Liver (tissue), 7 donors: ENCODE measurements at regions not wholly inside any gene's neighbourhood (a gene's known extent, or its start where the extent isn't known, plus 50 kb on each side); places are given as distances from the start of the nearest gene placed in this dataset.

Experiments
- DNase-seq: peaks from one replicate; pipeline ENCODE4 v3.0.0-alpha.2; 2017; ENCODE audit warnings: low spot score
- H3K27ac ChIP-seq, 2 donors: one replicate each; pipeline ENCODE4 v1.7.0; 2013; ENCODE audit warnings: inconsistent platforms in 2 of 2, low read length in 2 of 2, control low read depth in 1 of 2, low read depth in 1 of 2, mild to moderate bottlenecking in 1 of 2
- H3K27me3 ChIP-seq, 4 donors: one replicate each; pipeline versions ENCODE4 v1.6.1 to v1.7.0; 2013; ENCODE audit warnings: low read length in 3 of 4, inconsistent platforms in 1 of 4, mild to moderate bottlenecking in 1 of 4, moderate library complexity in 1 of 4; ENCODE audit not compliant: control insufficient read depth in 4 of 4, insufficient read depth in 4 of 4
- H3K36me3 ChIP-seq, 4 donors: one replicate each; pipeline versions ENCODE4 v1.6.1 to v1.7.0; 2013; ENCODE audit warnings: low read length in 3 of 4, mild to moderate bottlenecking in 3 of 4, low read depth in 1 of 4, moderate library complexity in 1 of 4; ENCODE audit not compliant: control insufficient read depth in 4 of 4, insufficient read depth in 3 of 4
- H3K4me1 ChIP-seq, 4 donors: one replicate each; pipeline versions ENCODE4 v1.6.1 to v1.7.0; 2013; ENCODE audit warnings: low read length in 3 of 4, mild to moderate bottlenecking in 3 of 4, moderate library complexity in 1 of 4; ENCODE audit not compliant: control insufficient read depth in 4 of 4, insufficient read depth in 4 of 4
- H3K4me3 ChIP-seq, 3 donors: one replicate each; pipeline versions ENCODE4 v1.6.1 to v1.7.0; 2013; ENCODE audit warnings: low read length in 3 of 3, control low read depth in 1 of 3, low read depth in 1 of 3, mild to moderate bottlenecking in 1 of 3
- H3K9ac ChIP-seq, 2 donors: one replicate each; pipeline ENCODE4 v1.7.0; 2013; ENCODE audit warnings: low read length in 2 of 2, mild to moderate bottlenecking in 2 of 2, moderate library complexity in 2 of 2, control low read depth in 1 of 2, low read depth in 1 of 2
- H3K9me3 ChIP-seq, 4 donors: one replicate each; pipeline versions ENCODE4 v1.6.1 to v1.7.0; 2013; ENCODE audit warnings: low read length in 3 of 4; ENCODE audit not compliant: control insufficient read depth in 4 of 4
- ATF3 ChIP-seq: IDR thresholded peaks from 2 replicates; pipeline ENCODE4 v1.6.1; 2016; ENCODE audit warnings: antibody characterized with exemption
- EGR1 ChIP-seq, 2 donors: IDR thresholded peaks; 2 replicates each; pipeline ENCODE4 v1.6.1; 2016 to 2018; ENCODE audit warnings: antibody characterized with exemption in 2 of 2, low read depth in 2 of 2
- FOXA1 ChIP-seq: IDR thresholded peaks from 2 replicates; pipeline ENCODE4 v1.6.1; 2016; ENCODE audit warnings: antibody characterized with exemption
- FOXA2 ChIP-seq: IDR thresholded peaks from 2 replicates; pipeline ENCODE4 v1.6.1; 2016; ENCODE audit warnings: antibody characterized with exemption
- GABPA ChIP-seq, 2 donors: IDR thresholded peaks in 1 of 2; conservative IDR thresholded peaks in 1 of 2; 2 replicates each; pipeline ENCODE4 v1.6.1; 2016; ENCODE audit warnings: antibody characterized with exemption in 2 of 2, mild to moderate bottlenecking in 1 of 2, moderate library complexity in 1 of 2
- HNF4A ChIP-seq, 2 donors: conservative IDR thresholded peaks; 2 replicates each; pipeline ENCODE4 v1.6.1; 2016; ENCODE audit warnings: antibody characterized with exemption in 2 of 2, mild to moderate bottlenecking in 2 of 2
- HNF4G ChIP-seq: IDR thresholded peaks from 2 replicates; pipeline ENCODE4 v1.6.1; 2016; ENCODE audit warnings: antibody characterized with exemption
- MAX ChIP-seq: IDR thresholded peaks from 2 replicates; pipeline ENCODE4 v1.6.1; 2016; ENCODE audit warnings: antibody characterized with exemption
- NR2F2 ChIP-seq: IDR thresholded peaks from 2 replicates; pipeline ENCODE4 v1.6.1; 2016; ENCODE audit warnings: antibody characterized with exemption
- RAD21 ChIP-seq, 2 donors: IDR thresholded peaks; 2 replicates each; pipeline ENCODE4 v1.6.1; 2016; ENCODE audit warnings: antibody characterized with exemption in 2 of 2, mild to moderate bottlenecking in 2 of 2
- REST ChIP-seq: IDR thresholded peaks from 2 replicates; pipeline ENCODE4 v1.6.1; 2016; ENCODE audit warnings: antibody characterized with exemption, mild to moderate bottlenecking
- RXRA ChIP-seq, 2 donors: IDR thresholded peaks; 2 replicates each; pipeline ENCODE4 v1.6.1; 2017 to 2018; ENCODE audit warnings: antibody characterized with exemption in 2 of 2, mild to moderate bottlenecking in 1 of 2
- SP1 ChIP-seq: IDR thresholded peaks from 2 replicates; pipeline ENCODE4 v1.6.1; 2018; ENCODE audit warnings: antibody characterized with exemption, mild to moderate bottlenecking
- TAF1 ChIP-seq: conservative IDR thresholded peaks from 2 replicates; pipeline ENCODE4 v1.6.1; 2016; ENCODE audit warnings: antibody characterized with exemption, mild to moderate bottlenecking
- YY1 ChIP-seq: IDR thresholded peaks from 2 replicates; pipeline ENCODE4 v1.6.1; 2016; ENCODE audit warnings: antibody characterized with exemption, mild to moderate bottlenecking
- ZBTB33 ChIP-seq: IDR thresholded peaks from 2 replicates; pipeline ENCODE4 v1.6.1; 2016; ENCODE audit warnings: antibody characterized with exemption
- WGBS: extraction: QIAGEN DNeasy Blood & Tissue Kit; methylation state at CpG from one replicate; pipeline ENCODE4 v1.1.7; 2013; 5-methylcytosine and 5-hydroxymethylcytosine counted together
- donor health status: healthy.
- donor health status: healthy.
- donor health status: healthy.
- donor health status: healthy.

- H3K36me3 ChIP-seq, result no peaks in the 10 kb centered on the region
- H3K4me3 ChIP-seq, result no peak overlapping the region
- TF ChIP-seq REST (no peak), RAD21 (IDR thresholded peaks at IDR 0.05) (no peak), HNF4A (conservative IDR thresholded peaks at IDR 0.05) (no peak), MAX (no peak)
- H3K9ac ChIP-seq, result no peak overlapping the region
- no peaks in the 10 kb centered on the region for H3K4me1 ChIP-seq
- WGBS, result 99% methylated on average over 1 of the region's 1 CpG
- DNase-seq, result no peak
- no peaks in the 10 kb centered on the region for H3K27me3 ChIP-seq
- no peak overlapping the region for H3K27ac ChIP-seq
- H3K9me3 ChIP-seq, result no peaks in the 10 kb centered on the region
These were observed 138.9 kb downstream of the HNMT start for GRCh38 chr2:138103156-138103555.

GRCh38 chr2:138104071-138104470, 139.8 kb downstream of the HNMT start:
- H3K27me3 ChIP-seq, result no peaks in the 10 kb centered on the region
- no peak overlapping the region for H3K9ac ChIP-seq
- H3K36me3 ChIP-seq, result no peaks in the 10 kb centered on the region
- DNase-seq, result no peak
- no peak overlapping the region for H3K4me3 ChIP-seq
- WGBS, result 93% methylated on average over 1 of the region's 1 CpG
- no peaks in the 10 kb centered on the region for H3K9me3 ChIP-seq
- no peaks in the 10 kb centered on the region for H3K4me1 ChIP-seq
- no peak overlapping the region for H3K27ac ChIP-seq
- TF ChIP-seq MAX, result no peak
- no peak for TF ChIP-seq GABPA (IDR thresholded peaks at IDR 0.05 in 1 of 2, conservative IDR thresholded peaks at IDR 0.05 in 1 of 2)
- TF ChIP-seq ZBTB33, result no peak
- no peak for TF ChIP-seq NR2F2
- TF ChIP-seq FOXA1, result no peak
- no peak for TF ChIP-seq FOXA2
- no peak for TF ChIP-seq HNF4G
- TF ChIP-seq YY1, result no peak
- no peak for TF ChIP-seq HNF4A (conservative IDR thresholded peaks at IDR 0.05)
- TF ChIP-seq RXRA (IDR thresholded peaks at IDR 0.05), result no peak
- TF ChIP-seq RAD21 (IDR thresholded peaks at IDR 0.05), result no peak
- no peak for TF ChIP-seq ATF3
- no peak for TF ChIP-seq REST
- TF ChIP-seq TAF1, result no peak
- no peak for TF ChIP-seq EGR1 (IDR thresholded peaks at IDR 0.05; ENCODE audit: low read depth in 2 of 2)
- no peak for TF ChIP-seq SP1
